ENCODE measurements at regions not wholly inside any gene's neighbourhood (a gene's known extent, or its start where the extent isn't known, plus 50 kb on each side); places are given as distances from the start of the nearest gene placed in this dataset.

DNA sequence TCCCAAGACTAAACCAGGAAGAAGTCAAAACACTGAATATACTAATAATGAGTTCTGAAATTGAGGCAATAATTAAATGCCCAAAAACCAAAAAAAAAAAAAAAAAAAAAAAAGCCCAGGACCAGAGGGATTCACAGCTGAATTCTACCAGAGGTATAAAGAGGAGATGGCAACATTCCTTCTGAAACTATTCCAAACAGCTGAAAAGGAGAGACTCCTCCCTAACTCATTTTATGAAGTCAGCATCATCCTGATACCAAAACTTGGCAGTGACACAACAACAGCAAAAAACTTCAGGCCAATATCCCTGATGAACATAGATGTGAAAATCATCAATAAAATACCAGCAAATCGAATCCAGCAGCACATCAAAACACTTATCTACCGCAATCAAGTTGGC lies 108.5 kb upstream of the COL3A1 start:
- no peak for TF ChIP-seq CTCF (conservative IDR thresholded peaks at IDR 0.05; ENCODE audit: low read depth, low read length)
- TF ChIP-seq EZH2 (IDR thresholded peaks at IDR 0.05; ENCODE audit: borderline replicate concordance, low read depth, low read length, poor library complexity, severe bottlenecking): no peak

Data from A673 (cell line).